ENCODE measurements at regions not wholly inside any gene's neighbourhood (a gene's known extent, or its start where the extent isn't known, plus 50 kb on each side); places are given as distances from the start of the nearest gene placed in this dataset.

DNA sequence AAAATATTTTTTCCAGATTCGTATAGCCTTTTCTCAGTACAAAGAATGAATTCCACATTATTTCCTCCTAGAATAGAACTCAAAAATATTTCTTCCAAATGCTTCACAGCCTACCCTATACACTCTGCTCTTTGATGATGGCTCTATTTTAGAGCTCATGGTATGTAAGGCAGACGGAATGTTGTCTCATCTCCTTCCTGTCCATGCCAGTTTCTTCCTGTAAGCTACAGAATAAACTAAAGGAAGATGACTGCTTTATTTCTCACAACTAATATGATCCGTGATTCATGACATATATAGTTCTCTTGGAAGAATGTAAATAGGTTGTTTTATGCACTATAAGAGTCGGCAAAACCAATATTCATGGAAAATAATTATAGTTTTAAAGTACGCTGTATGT is 723.1 kb downstream of the CDH11 start:
- TF ChIP-seq, protein P1, sequence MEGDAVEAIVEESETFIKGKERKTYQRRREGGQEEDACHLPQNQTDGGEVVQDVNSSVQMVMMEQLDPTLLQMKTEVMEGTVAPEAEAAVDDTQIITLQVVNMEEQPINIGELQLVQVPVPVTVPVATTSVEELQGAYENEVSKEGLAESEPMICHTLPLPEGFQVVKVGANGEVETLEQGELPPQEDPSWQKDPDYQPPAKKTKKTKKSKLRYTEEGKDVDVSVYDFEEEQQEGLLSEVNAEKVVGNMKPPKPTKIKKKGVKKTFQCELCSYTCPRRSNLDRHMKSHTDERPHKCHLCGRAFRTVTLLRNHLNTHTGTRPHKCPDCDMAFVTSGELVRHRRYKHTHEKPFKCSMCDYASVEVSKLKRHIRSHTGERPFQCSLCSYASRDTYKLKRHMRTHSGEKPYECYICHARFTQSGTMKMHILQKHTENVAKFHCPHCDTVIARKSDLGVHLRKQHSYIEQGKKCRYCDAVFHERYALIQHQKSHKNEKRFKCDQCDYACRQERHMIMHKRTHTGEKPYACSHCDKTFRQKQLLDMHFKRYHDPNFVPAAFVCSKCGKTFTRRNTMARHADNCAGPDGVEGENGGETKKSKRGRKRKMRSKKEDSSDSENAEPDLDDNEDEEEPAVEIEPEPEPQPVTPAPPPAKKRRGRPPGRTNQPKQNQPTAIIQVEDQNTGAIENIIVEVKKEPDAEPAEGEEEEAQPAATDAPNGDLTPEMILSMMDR (IDR thresholded peaks at IDR 0.05; ENCODE audit: low read depth, low read length) = no peak
- TF ChIP-seq MYC (IDR thresholded peaks at IDR 0.05; ENCODE audit: low read depth, low read length) = no peak
